ENCODE measurements at regions not wholly inside any gene's neighbourhood (a gene's known extent, or its start where the extent isn't known, plus 50 kb on each side); places are given as distances from the start of the nearest gene placed in this dataset.

GRCh38 chr10:23608926-23609325 lies 170.1 kb downstream of the OTUD1 start:
- TF ChIP-seq CTCF (IDR thresholded peaks at IDR 0.05; ENCODE audit: borderline replicate concordance, extremely low read depth, low read length, poor library complexity, severe bottlenecking), result no peak
- no peak for TF ChIP-seq EZH2 (IDR thresholded peaks at IDR 0.05; ENCODE audit: borderline replicate concordance, low read depth, low read length, severe bottlenecking)

Measured in DND-41 (cell line).